K562 (cell line): ENCODE measurements at regions not wholly inside any gene's neighbourhood (a gene's known extent, or its start where the extent isn't known, plus 50 kb on each side); places are given as distances from the start of the nearest gene placed in this dataset.

Experiments
- ATAC-seq: fragments of 200-7000 bp; cut with Tn5 transposase; 3 replicates; pipeline ENCODE4 v1.9.1; 2020; ENCODE audit warnings: moderate library complexity
- BruUV-seq: library from RNA; stranded (reverse); fragments of 400-500 nt; replicated peaks from 2 replicates; lab custom pipeline; 2021; lab: Mats Ljungman, UMichigan
- CTCF ChIA-PET: fragments of 300-600 bp; formaldehyde crosslinking; extraction: SDS; loops from one replicate; lab custom pipeline; 2021; ENCODE audit warnings: low intra/inter-chr PET ratio; lab: Yijun Ruan, JAX
- POLR2A ChIA-PET: fragments of 300-600, 350-650 bp; sonication (Branson Sonifier 250); formaldehyde crosslinking; extraction: SDS; loops from one replicate; lab custom pipeline; 2021; ENCODE audit warnings: antibody characterized with exemption, inconsistent platforms; lab: Yijun Ruan, JAX
- DNase-seq, 4 experiments: peaks; one replicate each; pipeline versions ENCODE4 v3.0.0 to v3.0.0-alpha.2; 2011 to 2018; ENCODE audit warnings: low spot score in 3 of 4, mixed read lengths in 3 of 4; ENCODE audit errors: extremely low read depth in 1 of 4
- FAIRE-seq: peaks from 2 replicates; lab custom pipeline; 2011; peaks lifted over from hg19 to GRCh38; lab: Jason Lieb, UNC
- H2AFZ ChIP-seq: 2 replicates; pipeline ENCODE4 v1.6.0; 2011; ENCODE audit warnings: low read depth, low read length, control low read depth, inconsistent platforms
- H3K27ac ChIP-seq: fragments of 200-600 bp; 3 replicates; pipeline ENCODE4 v1.8.0; 2011; ENCODE audit warnings: low read depth, mild to moderate bottlenecking, control low read depth, inconsistent platforms, low read length, moderate library complexity, mixed read lengths; ENCODE audit errors: extremely low read depth
- H3K27me3 ChIP-seq, 2 experiments: fragments of 300-600 bp in 1 of 2; 2 replicates in 1 of 2; 3 replicates in 1 of 2; pipeline versions ENCODE4 v1.6.0 to v1.8.0; 2011; ENCODE audit warnings: inconsistent platforms in 2 of 2, low read length in 2 of 2, mild to moderate bottlenecking in 1 of 2, mixed read lengths in 1 of 2, moderate library complexity in 1 of 2; ENCODE audit not compliant: control insufficient read depth in 2 of 2, insufficient read depth in 2 of 2
- H3K36me3 ChIP-seq: fragments of 300-600 bp; 3 replicates; pipeline ENCODE4 v1.8.0; 2011; ENCODE audit warnings: mild to moderate bottlenecking, low read length, inconsistent platforms; ENCODE audit not compliant: control insufficient read depth, insufficient read depth
- H3K4me1 ChIP-seq, 2 experiments: fragments of 200-600 bp in 1 of 2; replicated peaks in 1 of 2; 2 replicates in 1 of 2; 3 replicates in 1 of 2; pipeline versions ENCODE4 v1.5.1 to v1.8.0; 2011; ENCODE audit warnings: inconsistent platforms in 2 of 2, low read length in 2 of 2, mild to moderate bottlenecking in 1 of 2, mixed read lengths in 1 of 2, moderate library complexity in 1 of 2; ENCODE audit not compliant: control insufficient read depth in 2 of 2, insufficient read depth in 2 of 2
- H3K4me2 ChIP-seq: 2 replicates; pipeline ENCODE4 v1.6.1; 2011; ENCODE audit warnings: low read length, control low read depth, inconsistent platforms, mixed read lengths; ENCODE audit not compliant: insufficient read depth
- H3K4me3 ChIP-seq: fragments of 200-600 bp; sonication (generic), shearing (Covaris generic); 2 replicates; pipeline ENCODE4 v1.5.1; 2016; ENCODE audit warnings: control low read depth, inconsistent platforms
- H3K79me2 ChIP-seq: fragments of 200-600 bp; 3 replicates; pipeline ENCODE4 v1.8.0; 2011; ENCODE audit warnings: low read length, inconsistent platforms; ENCODE audit not compliant: control insufficient read depth, insufficient read depth
- H3K9ac ChIP-seq, 2 experiments: 2 replicates each; pipeline versions ENCODE4 v1.6.0 to v1.6.1; 2011; ENCODE audit warnings: low read depth in 2 of 2, low read length in 2 of 2, control low read depth in 1 of 2, inconsistent platforms in 1 of 2, mild to moderate bottlenecking in 1 of 2, mixed read lengths in 1 of 2; ENCODE audit not compliant: insufficient read depth in 1 of 2
- H3K9me1 ChIP-seq: one replicate; pipeline ENCODE4 v1.6.0; 2011; ENCODE audit warnings: inconsistent platforms, mild to moderate bottlenecking, low read length, moderate library complexity; ENCODE audit not compliant: control insufficient read depth, insufficient read depth
- H3K9me3 ChIP-seq: replicated peaks from 2 replicates; pipeline ENCODE4 v1.5.1; 2011; ENCODE audit warnings: low read depth, low read length, inconsistent platforms; ENCODE audit not compliant: control insufficient read depth, insufficient read depth
- H4K20me1 ChIP-seq: replicated peaks from 2 replicates; pipeline ENCODE4 v1.6.1; 2011; ENCODE audit warnings: low read length, inconsistent platforms, mixed read lengths; ENCODE audit not compliant: control insufficient read depth, insufficient read depth
- ATF3 ChIP-seq, 2 experiments: fragments of 450-650 bp in 1 of 2; sonication (generic) in 1 of 2; formaldehyde crosslinking in 1 of 2; IDR thresholded peaks in 1 of 2; conservative IDR thresholded peaks in 1 of 2; 2 replicates each; pipeline versions ENCODE4 v1.6.1 to v1.8.1; 2016 to 2023; ENCODE audit warnings: mild to moderate bottlenecking in 2 of 2, moderate library complexity in 2 of 2, inconsistent platforms in 1 of 2, missing genetic modification reagents in 1 of 2
- HMG20B ChIP-seq: fragments of 250-450 bp; sonication (Bioruptor Pico); IDR thresholded peaks from 2 replicates; pipeline ENCODE4 v1.5.0; 2021; ENCODE audit warnings: mild to moderate bottlenecking
- MBD1 ChIP-seq: fragments of 250-450 bp; sonication (Bioruptor Pico); IDR thresholded peaks from 2 replicates; pipeline ENCODE4 v1.8.0; 2022; ENCODE audit warnings: inconsistent platforms
- RAD21 ChIP-seq, 2 experiments: fragments of 250-450 bp in 1 of 2; fragments of 450-650 bp in 1 of 2; sonication (Bioruptor Pico) in 1 of 2; formaldehyde crosslinking in 1 of 2; IDR thresholded peaks in 1 of 2; conservative IDR thresholded peaks in 1 of 2; 2 replicates each; pipeline versions ENCODE4 v1.4.0 to v1.8.0; 2020 to 2022; ENCODE audit warnings: mild to moderate bottlenecking in 2 of 2, moderate library complexity in 1 of 2
- RCOR1 ChIP-seq, 2 experiments: IDR thresholded peaks; 2 replicates each; pipeline ENCODE4 v1.6.1; 2012; ENCODE audit warnings: low read depth in 2 of 2, low read length in 2 of 2, borderline replicate concordance in 1 of 2, improper control_type of control experiment in 1 of 2
- RFX1 ChIP-seq: fragments of 450-650 bp; IDR thresholded peaks from 2 replicates; pipeline ENCODE4 v1.6.1; 2016; ENCODE audit warnings: mild to moderate bottlenecking, moderate library complexity
- RNF2 ChIP-seq: sonication (generic); IDR thresholded peaks from 2 replicates; pipeline ENCODE4 v1.6.1; 2016
- SIX5 ChIP-seq, 2 experiments: IDR thresholded peaks; 2 replicates each; pipeline ENCODE4 v1.6.1; 2011; ENCODE audit warnings: low read length in 2 of 2, borderline replicate concordance in 1 of 2, low read depth in 1 of 2, mild to moderate bottlenecking in 1 of 2, moderate library complexity in 1 of 2; ENCODE audit not compliant: insufficient read depth in 1 of 2
- TCF7L2 ChIP-seq: fragments of 150-350 bp; IDR thresholded peaks from 2 replicates; pipeline ENCODE4 v1.6.1; 2016; ENCODE audit warnings: low read depth, mild to moderate bottlenecking, low read length, moderate library complexity
- ZBTB26 ChIP-seq: fragments of 450-650 bp; formaldehyde crosslinking; IDR thresholded peaks from 2 replicates; pipeline ENCODE4 v1.4.0; 2022; ENCODE audit warnings: missing genetic modification characterization
- WGBS: fragments of 100-300 bp; shearing (Covaris generic); methylation state at CpG from one replicate; pipeline ENCODE4 v1.1.6; 2016; ENCODE audit warnings: low coverage, mixed read lengths; ENCODE audit not compliant: insufficient coverage; ENCODE audit errors: missing lambda C conversion rate; 5-methylcytosine and 5-hydroxymethylcytosine counted together
- in situ Hi-C: fragments of 300-500 bp; cut with MboI; formaldehyde crosslinking; loops from 4 replicates; pipeline ENCODE4 v1.15.0; 2018; ENCODE audit warnings: inconsistent platforms, mixed read lengths
- intact Hi-C: fragments of 100-400 bp; cut with micrococcal nuclease; formaldehyde crosslinking; loops from 2 replicates; pipeline ENCODE4 v1.14.2; 2022
- TF ChIP-seq, protein P1 (sequence below): fragments of 450-650 bp; formaldehyde crosslinking; IDR thresholded peaks from 2 replicates; pipeline ENCODE4 v1.4.0; 2020; ENCODE audit warnings: mild to moderate bottlenecking, moderate library complexity
- TF ChIP-seq, protein P2 (sequence below): fragments of 450-650 bp; IDR thresholded peaks from 2 replicates; pipeline ENCODE4 v1.6.1; 2016; ENCODE audit warnings: antibody characterized with exemption

DNA sequence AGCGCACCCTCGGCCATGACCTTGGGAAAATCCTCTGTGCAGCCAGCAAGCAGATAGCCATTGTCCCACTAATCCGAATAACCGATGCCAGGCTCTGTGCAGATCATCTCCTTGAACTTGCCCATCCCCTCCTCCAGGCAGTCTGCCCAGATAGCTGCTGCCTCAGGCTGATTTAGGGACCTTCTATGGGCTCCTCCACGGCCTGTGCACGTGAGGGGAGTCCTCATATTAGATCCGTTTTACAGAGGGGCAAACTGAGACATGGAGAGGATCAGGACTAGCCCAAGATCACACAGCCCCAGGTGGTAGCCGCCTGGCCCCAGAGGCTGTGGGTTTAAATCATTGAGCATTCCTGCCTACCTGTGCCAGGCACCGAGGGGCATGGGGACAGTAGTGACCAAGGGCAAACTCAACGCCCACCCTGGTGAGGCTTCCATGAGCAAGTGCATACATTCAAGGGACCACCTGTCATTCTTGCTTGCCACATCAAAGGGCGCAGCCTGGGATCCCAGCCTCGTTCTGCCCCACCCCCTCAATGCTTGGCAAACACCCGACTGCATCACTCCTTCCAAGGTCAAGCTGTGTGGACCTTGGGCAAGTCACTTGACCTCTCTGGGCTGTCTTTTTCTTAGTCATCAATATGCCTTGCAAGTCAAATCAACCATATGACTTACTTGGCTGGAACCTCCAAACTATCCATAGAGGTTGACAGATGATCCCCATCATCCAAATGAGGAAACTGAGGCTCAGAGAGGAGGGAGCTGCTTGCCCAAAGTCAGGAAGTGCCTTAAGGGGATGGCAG is 131.6 kb downstream of the MN1 start:
- peak overlapping the region; percentile 59 to 78; a peak in 3 of 4 replicates for H3K9ac ChIP-seq
- H3K27me3 ChIP-seq = no peaks in the 10 kb centered on the region
- peaks cover 30 to 44% of the 10 kb centered on the region in 2 experiments for H3K4me1 ChIP-seq
- no peaks in the 10 kb centered on the region for H3K36me3 ChIP-seq
- no peak; the same call in 2 of the 3 replicates for ATAC-seq
- H3K27ac ChIP-seq = peak overlapping the region; percentile 89
- no peak overlapping the region for H3K4me3 ChIP-seq
- peak overlapping the region; percentile 83 for H2AFZ ChIP-seq
- no peaks in the 10 kb centered on the region for H4K20me1 ChIP-seq
- no TSS peak for BruUV-seq
- H3K79me2 ChIP-seq = no peaks in the 10 kb centered on the region
- peak overlapping the region; percentile 74 for H3K4me2 ChIP-seq
- DNase-seq = peak in 3 of 4 experiments; percentile 22 to 30 (median 28)
- ChIA-PET CTCF (no interaction called here), POLR2A (no interaction called here)
- intact Hi-C loops (loop anchor here (5.0 kb wide), 1 partner anchor 47 kb away; no protein-coding TSS in a partner anchor), in situ Hi-C loops (no loop called here)
- 16% methylated on average over 8 of the region's 13 CpGs for WGBS
- H3K9me3 ChIP-seq = peaks cover 3% of the 10 kb centered on the region; the same call in 1 of the 2 replicates
- FAIRE-seq = peak; percentile 82
- H3K9me1 ChIP-seq = no peaks in the 10 kb centered on the region
- TF ChIP-seq RAD21 (CRISPR knock-in tag; conservative IDR thresholded peaks at IDR 0.05 in 1 of 2, IDR thresholded peaks at IDR 0.05 in 1 of 2) (no peak), ATF3 (IDR thresholded peaks at IDR 0.05) (no peak), ATF3 (CRISPR knock-in tag; conservative IDR thresholded peaks at IDR 0.05) (no peak), RCOR1 (IDR thresholded peaks at IDR 0.05; ENCODE audit: borderline replicate concordance in 1 of 2, low read depth in 2 of 2, low read length in 2 of 2) (peak in 1 of 2 experiments; percentile 28; a peak in 1 of 4 replicates), SIX5 (IDR thresholded peaks at IDR 0.05; ENCODE audit: borderline replicate concordance in 1 of 2, insufficient read depth in 1 of 2, low read depth in 1 of 2, low read length in 2 of 2) (no peak), TCF7L2 (no peak), ZBTB26 (CRISPR knock-in tag) (no peak), MBD1 (no peak), RFX1 (no peak), HMG20B (CRISPR knock-in tag) (no peak), RNF2 (no peak)
- TF ChIP-seq, protein P1, sequence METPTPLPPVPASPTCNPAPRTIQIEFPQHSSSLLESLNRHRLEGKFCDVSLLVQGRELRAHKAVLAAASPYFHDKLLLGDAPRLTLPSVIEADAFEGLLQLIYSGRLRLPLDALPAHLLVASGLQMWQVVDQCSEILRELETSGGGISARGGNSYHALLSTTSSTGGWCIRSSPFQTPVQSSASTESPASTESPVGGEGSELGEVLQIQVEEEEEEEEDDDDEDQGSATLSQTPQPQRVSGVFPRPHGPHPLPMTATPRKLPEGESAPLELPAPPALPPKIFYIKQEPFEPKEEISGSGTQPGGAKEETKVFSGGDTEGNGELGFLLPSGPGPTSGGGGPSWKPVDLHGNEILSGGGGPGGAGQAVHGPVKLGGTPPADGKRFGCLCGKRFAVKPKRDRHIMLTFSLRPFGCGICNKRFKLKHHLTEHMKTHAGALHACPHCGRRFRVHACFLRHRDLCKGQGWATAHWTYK (CRISPR knock-in tag) = no peak
- TF ChIP-seq, protein P2, sequence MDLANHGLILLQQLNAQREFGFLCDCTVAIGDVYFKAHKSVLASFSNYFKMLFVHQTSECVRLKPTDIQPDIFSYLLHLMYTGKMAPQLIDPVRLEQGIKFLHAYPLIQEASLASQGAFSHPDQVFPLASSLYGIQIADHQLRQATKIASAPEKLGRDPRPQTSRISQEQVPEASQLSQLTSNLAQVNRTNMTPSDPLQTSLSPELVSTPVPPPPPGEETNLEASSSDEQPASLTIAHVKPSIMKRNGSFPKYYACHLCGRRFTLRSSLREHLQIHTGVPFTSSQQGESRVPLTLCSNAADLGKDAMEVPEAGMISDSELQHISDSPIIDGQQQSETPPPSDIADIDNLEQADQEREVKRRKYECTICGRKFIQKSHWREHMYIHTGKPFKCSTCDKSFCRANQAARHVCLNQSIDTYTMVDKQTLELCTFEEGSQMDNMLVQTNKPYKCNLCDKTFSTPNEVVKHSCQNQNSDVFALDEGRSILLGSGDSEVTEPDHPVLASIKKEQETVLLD = peak; percentile 46; the same call in 1 of the 2 replicates
